Ascending aorta (tissue), 2 donors: ENCODE measurements at regions not wholly inside any gene's neighbourhood (a gene's known extent, or its start where the extent isn't known, plus 50 kb on each side); places are given as distances from the start of the nearest gene placed in this dataset.
"Not testable (repeated sequence)": the region's sequence is repeated elsewhere in the genome, so short reads cannot be mapped to it uniquely, and the experiment has no call there.

Experiments used
- DNase-seq, 2 donors: peaks; one replicate each; pipeline ENCODE4 v3.0.0-alpha.2; 2019; ENCODE audit warnings: low spot score in 2 of 2
- H3K27ac ChIP-seq, 2 donors: fragments of 200-600 bp; sonication (generic); one replicate each; pipeline ENCODE4 v1.5.1; 2016 to 2017; ENCODE audit warnings: mild to moderate bottlenecking in 1 of 2
- H3K27me3 ChIP-seq: fragments of 200-600 bp; sonication (generic); one replicate; pipeline ENCODE4 v1.5.1; 2017
- H3K36me3 ChIP-seq, 2 donors: fragments of 200-600 bp; sonication (generic); one replicate each; pipeline ENCODE4 v1.5.1; 2016
- H3K4me1 ChIP-seq, 2 donors: fragments of 200-600 bp; sonication (generic); one replicate each; pipeline ENCODE4 v1.5.1; 2016 to 2017; ENCODE audit warnings: mild to moderate bottlenecking in 1 of 2
- H3K4me3 ChIP-seq, 2 donors: fragments of 200-600 bp; sonication (generic); one replicate each; pipeline ENCODE4 v1.5.1; 2016 to 2017; ENCODE audit warnings: mild to moderate bottlenecking in 1 of 2
- H3K9me3 ChIP-seq, 2 donors: fragments of 200-600 bp; sonication (generic); one replicate each; pipeline ENCODE4 v1.5.1; 2016
- CTCF ChIP-seq, 3 experiments: fragments of 200-600 bp in 2 of 3; fragments of 450-650 bp in 1 of 3; sonication (generic) in 2 of 3; IDR thresholded peaks; one replicate each; pipeline ENCODE4 v1.5.1; 2016 to 2019; ENCODE audit warnings: antibody characterized with exemption in 3 of 3, mild to moderate bottlenecking in 1 of 3, moderate library complexity in 1 of 3
- intact Hi-C: fragments of 100-400 bp; cut with DNase I; formaldehyde crosslinking; loops from one replicate; pipeline ENCODE4 v1.15.1; 2023

- H3K27me3 ChIP-seq = no peaks in the 10 kb centered on the region
- H3K4me1 ChIP-seq = no peaks in the 10 kb centered on the region
- no peak for TF ChIP-seq CTCF (IDR thresholded peaks at IDR 0.05)
- DNase-seq = no peak
- H3K27ac ChIP-seq = no peak overlapping the region
- intact Hi-C loops = no loop called here
- H3K9me3 ChIP-seq = no peaks in the 10 kb centered on the region
- H3K4me3 ChIP-seq = no peak overlapping the region
- no peaks in the 10 kb centered on the region for H3K36me3 ChIP-seq
Measured at GRCh38 chr6:137552809-137553208, 58.6 kb upstream of the OLIG3 start.

- H3K27ac ChIP-seq, H3K27me3 ChIP-seq, H3K36me3 ChIP-seq, intact Hi-C loops, H3K9me3 ChIP-seq, DNase-seq, H3K4me3 ChIP-seq, H3K4me1 ChIP-seq: not testable (repeated sequence)
Measured at GRCh38 chr6:137559521-137560183, 65.5 kb upstream of the OLIG3 start.

- no peak for DNase-seq
- H3K36me3 ChIP-seq = no peaks in the 10 kb centered on the region
- TF ChIP-seq CTCF (IDR thresholded peaks at IDR 0.05) = no peak
Measured at GRCh38 chr6:137560184-137560563, 66.0 kb upstream of the OLIG3 start.

GRCh38 chr6:137568067-137568466 lies 73.9 kb upstream of the OLIG3 start:
- Histone ChIP-seq H3K36me3 (no peaks in the 10 kb centered on the region), H3K27me3 (no peaks in the 10 kb centered on the region), H3K4me1 (no peaks in the 10 kb centered on the region), H3K9me3 (no peaks in the 10 kb centered on the region), H3K4me3 (no peak overlapping the region), H3K27ac (no peak overlapping the region)
- TF ChIP-seq CTCF (IDR thresholded peaks at IDR 0.05) = no peak
- intact Hi-C loops = no loop called here
- no peak for DNase-seq

More at GRCh38 chr6:137560184-137560563, 66.0 kb upstream of the OLIG3 start:
- H3K4me1 ChIP-seq = no peaks in the 10 kb centered on the region
- H3K4me3 ChIP-seq = no peak overlapping the region
- no peak overlapping the region for H3K27ac ChIP-seq
- H3K27me3 ChIP-seq = no peaks in the 10 kb centered on the region
- no peaks in the 10 kb centered on the region for H3K9me3 ChIP-seq
- intact Hi-C loops = no loop called here

GRCh38 chr6:137570393-137570792 lies 76.2 kb upstream of the OLIG3 start:
- H3K4me3 ChIP-seq = no peak overlapping the region
- no peaks in the 10 kb centered on the region for H3K9me3 ChIP-seq
- intact Hi-C loops = no loop called here
- H3K27me3 ChIP-seq = no peaks in the 10 kb centered on the region
- H3K27ac ChIP-seq = no peak overlapping the region
- no peak for DNase-seq
- H3K4me1 ChIP-seq = no peaks in the 10 kb centered on the region
- no peaks in the 10 kb centered on the region for H3K36me3 ChIP-seq
- no peak for TF ChIP-seq CTCF (IDR thresholded peaks at IDR 0.05)

- intact Hi-C loops = no loop called here
- H3K4me3 ChIP-seq = no peak overlapping the region
- no peaks in the 10 kb centered on the region for H3K9me3 ChIP-seq
- no peaks in the 10 kb centered on the region for H3K36me3 ChIP-seq
- TF ChIP-seq CTCF (IDR thresholded peaks at IDR 0.05) = peak in 2 of 3 experiments; percentile 26 to 27
- DNase-seq = no peak
- H3K27me3 ChIP-seq = no peaks in the 10 kb centered on the region
- no peak overlapping the region for H3K27ac ChIP-seq
- no peaks in the 10 kb centered on the region for H3K4me1 ChIP-seq
Measured at GRCh38 chr6:137571854-137572253, 77.7 kb upstream of the OLIG3 start.
